ENCODE measurements at regions not wholly inside any gene's neighbourhood (a gene's known extent, or its start where the extent isn't known, plus 50 kb on each side); places are given as distances from the start of the nearest gene placed in this dataset.
A peak's percentile ranks its signal among the peaks of the same experiment; 100 is the strongest.

- Histone ChIP-seq H4K20me1 (ENCODE audit: insufficient read depth) (no peaks in the 10 kb centered on the region), H3K27me3 (replicated peaks; ENCODE audit: insufficient read depth) (no peaks in the 10 kb centered on the region), H3K36me3 (ENCODE audit: low read depth) (no peaks in the 10 kb centered on the region)
Measured at GRCh38 chr2:48146552-48146951, 167.9 kb upstream of the FOXN2 start.

GRCh38 chr2:48147719-48148118, 166.8 kb upstream of the FOXN2 start:
- H3K4me3 ChIP-seq: no peak overlapping the region
- H3K4me2 ChIP-seq (ENCODE audit: unreplicated experiment): no peak overlapping the region
- no peaks in the 10 kb centered on the region for H3K4me1 ChIP-seq (ENCODE audit: insufficient read depth)
- no peaks in the 10 kb centered on the region for H3K27me3 ChIP-seq (replicated peaks; ENCODE audit: insufficient read depth)
- H3K27ac ChIP-seq: no peak overlapping the region
- H3K9me3 ChIP-seq (ENCODE audit: low read depth): no peaks in the 10 kb centered on the region
- H3K9ac ChIP-seq: no peak overlapping the region
- TF ChIP-seq EZH2 (IDR thresholded peaks at IDR 0.05; ENCODE audit: insufficient read depth, poor library complexity, severe bottlenecking) (no peak), EZH2phosphoT487 (IDR thresholded peaks at IDR 0.05; ENCODE audit: insufficient read depth, low read depth) (no peak)
- no peaks in the 10 kb centered on the region for H3F3A ChIP-seq (ENCODE audit: insufficient read depth)
- no peak for DNase-seq
- no peaks in the 10 kb centered on the region for H3K36me3 ChIP-seq (ENCODE audit: low read depth)
- H3K79me2 ChIP-seq (ENCODE audit: insufficient read depth): no peaks in the 10 kb centered on the region
- H3K9me2 ChIP-seq (ENCODE audit: insufficient read depth): no peaks in the 10 kb centered on the region
- no peaks in the 10 kb centered on the region for H4K20me1 ChIP-seq (ENCODE audit: insufficient read depth)
- no peak overlapping the region for H2AFZ ChIP-seq
- in situ Hi-C loops (cut with MboI): no loop called here

More at GRCh38 chr2:48146552-48146951, 167.9 kb upstream of the FOXN2 start:
- H3K27ac ChIP-seq: no peak overlapping the region
- no peak for TF ChIP-seq EZH2phosphoT487 (IDR thresholded peaks at IDR 0.05; ENCODE audit: insufficient read depth, low read depth)
- H3K4me3 ChIP-seq: no peak overlapping the region
- H3K9me3 ChIP-seq (ENCODE audit: low read depth): no peaks in the 10 kb centered on the region
- H3K4me1 ChIP-seq (ENCODE audit: insufficient read depth): no peaks in the 10 kb centered on the region
- H3K4me2 ChIP-seq (ENCODE audit: unreplicated experiment): no peak overlapping the region
- WGBS, 2 experiments (ENCODE audit: low coverage in 1 of 2, low lambda C conversion rate in 2 of 2, missing lambda C conversion rate in 2 of 2): 86 to 91% methylated on average over 6 of the region's 6 CpGs
- no peaks in the 10 kb centered on the region for H3K79me2 ChIP-seq (ENCODE audit: insufficient read depth)
- in situ Hi-C loops (cut with MboI): no loop called here
- H3F3A ChIP-seq (ENCODE audit: insufficient read depth): no peaks in the 10 kb centered on the region
- H2AFZ ChIP-seq: no peak overlapping the region
- DNase-seq: no peak
- no peaks in the 10 kb centered on the region for H3K9me2 ChIP-seq (ENCODE audit: insufficient read depth)
- no peak overlapping the region for H3K9ac ChIP-seq

- no peak overlapping the region for H3K4me2 ChIP-seq (ENCODE audit: unreplicated experiment)
Measured at GRCh38 chr2:48148841-48149430, 165.5 kb upstream of the FOXN2 start.

GRCh38 chr2:48157150-48157549, 157.3 kb upstream of the FOXN2 start:
- H3K9ac ChIP-seq: no peak overlapping the region
- no peaks in the 10 kb centered on the region for H3K79me2 ChIP-seq (ENCODE audit: insufficient read depth)
- TF ChIP-seq EZH2phosphoT487 (IDR thresholded peaks at IDR 0.05; ENCODE audit: insufficient read depth, low read depth): no peak
- no peak for TF ChIP-seq EZH2 (IDR thresholded peaks at IDR 0.05; ENCODE audit: insufficient read depth, poor library complexity, severe bottlenecking)
- H3K36me3 ChIP-seq (ENCODE audit: low read depth): no peaks in the 10 kb centered on the region
- in situ Hi-C loops (cut with MboI): no loop called here
- peaks cover 4% of the 10 kb centered on the region for H3K9me3 ChIP-seq (ENCODE audit: low read depth)
- H3K4me3 ChIP-seq: no peak overlapping the region
- no peak overlapping the region for H3K4me2 ChIP-seq (ENCODE audit: unreplicated experiment)
- no peaks in the 10 kb centered on the region for H3K4me1 ChIP-seq (ENCODE audit: insufficient read depth)
- H4K20me1 ChIP-seq (ENCODE audit: insufficient read depth): no peaks in the 10 kb centered on the region
- no peaks in the 10 kb centered on the region for H3F3A ChIP-seq (ENCODE audit: insufficient read depth)
- H2AFZ ChIP-seq: no peak overlapping the region
- DNase-seq: no peak
- no peaks in the 10 kb centered on the region for H3K9me2 ChIP-seq (ENCODE audit: insufficient read depth)
- H3K27me3 ChIP-seq (replicated peaks; ENCODE audit: insufficient read depth): no peaks in the 10 kb centered on the region
- no peak overlapping the region for H3K27ac ChIP-seq

More at GRCh38 chr2:48148841-48149430, 165.5 kb upstream of the FOXN2 start:
- H3K27ac ChIP-seq: no peak overlapping the region
- DNase-seq: peak; percentile 8
- no peaks in the 10 kb centered on the region for H3K27me3 ChIP-seq (replicated peaks; ENCODE audit: insufficient read depth)
- TF ChIP-seq EZH2phosphoT487 (IDR thresholded peaks at IDR 0.05; ENCODE audit: insufficient read depth, low read depth) (no peak), EZH2 (IDR thresholded peaks at IDR 0.05; ENCODE audit: insufficient read depth, poor library complexity, severe bottlenecking) (no peak)
- no peaks in the 10 kb centered on the region for H3K9me3 ChIP-seq (ENCODE audit: low read depth)
- no peak overlapping the region for H3K9ac ChIP-seq
- no peaks in the 10 kb centered on the region for H3K9me2 ChIP-seq (ENCODE audit: insufficient read depth)
- H2AFZ ChIP-seq: peak overlapping the region; percentile 36; the same call in 1 of the 2 replicates
- in situ Hi-C loops (cut with MboI): no loop called here
- no peaks in the 10 kb centered on the region for H4K20me1 ChIP-seq (ENCODE audit: insufficient read depth)
- no peaks in the 10 kb centered on the region for H3K4me1 ChIP-seq (ENCODE audit: insufficient read depth)
- no peaks in the 10 kb centered on the region for H3K36me3 ChIP-seq (ENCODE audit: low read depth)
- H3K79me2 ChIP-seq (ENCODE audit: insufficient read depth): no peaks in the 10 kb centered on the region
- no peaks in the 10 kb centered on the region for H3F3A ChIP-seq (ENCODE audit: insufficient read depth)
- no peak overlapping the region for H3K4me3 ChIP-seq
- 49 to 55% methylated on average over 2 of the region's 2 CpGs for WGBS, 2 experiments (ENCODE audit: low coverage in 1 of 2, low lambda C conversion rate in 2 of 2, missing lambda C conversion rate in 2 of 2)

- H3K4me1 ChIP-seq (ENCODE audit: insufficient read depth): no peaks in the 10 kb centered on the region
- H3K27me3 ChIP-seq (replicated peaks; ENCODE audit: insufficient read depth): no peaks in the 10 kb centered on the region
- no peak for TF ChIP-seq EZH2 (IDR thresholded peaks at IDR 0.05; ENCODE audit: insufficient read depth, poor library complexity, severe bottlenecking)
- TF ChIP-seq EZH2phosphoT487 (IDR thresholded peaks at IDR 0.05; ENCODE audit: insufficient read depth, low read depth): no peak
- WGBS, 2 experiments (ENCODE audit: low coverage in 1 of 2, low lambda C conversion rate in 2 of 2, missing lambda C conversion rate in 2 of 2): 13 to 14% methylated on average over 2 of the region's 2 CpGs
- in situ Hi-C loops (cut with MboI): no loop called here
- H3F3A ChIP-seq (ENCODE audit: insufficient read depth): no peaks in the 10 kb centered on the region
- H3K27ac ChIP-seq: no peak overlapping the region
- H3K9me3 ChIP-seq (ENCODE audit: low read depth): peaks cover 4% of the 10 kb centered on the region
- no peak overlapping the region for H3K4me3 ChIP-seq
- DNase-seq: no peak
- no peak overlapping the region for H3K9ac ChIP-seq
- no peaks in the 10 kb centered on the region; the same call in 1 of the 2 replicates for H4K20me1 ChIP-seq (ENCODE audit: insufficient read depth)
- H2AFZ ChIP-seq: no peak overlapping the region
- no peak overlapping the region for H3K4me2 ChIP-seq (ENCODE audit: unreplicated experiment)
- H3K9me2 ChIP-seq (ENCODE audit: insufficient read depth): no peaks in the 10 kb centered on the region
- H3K36me3 ChIP-seq (ENCODE audit: low read depth): no peaks in the 10 kb centered on the region
- H3K79me2 ChIP-seq (ENCODE audit: insufficient read depth): no peaks in the 10 kb centered on the region
Measured at GRCh38 chr2:48161628-48162027, 152.9 kb upstream of the FOXN2 start.

Measured in GM23248 (cell line).